LNCaP clone FGC (cell line): ENCODE measurements at regions not wholly inside any gene's neighbourhood (a gene's known extent, or its start where the extent isn't known, plus 50 kb on each side); places are given as distances from the start of the nearest gene placed in this dataset.
"Not testable (repeated sequence)": the region's sequence is repeated elsewhere in the genome, so short reads cannot be mapped to it uniquely, and the experiment has no call there.

Experiments
- DNase-seq: peaks from one replicate; pipeline ENCODE4 v3.0.0-alpha.2; 2011; ENCODE audit warnings: low read depth
- H3K4me3 ChIP-seq: 2 replicates; pipeline ENCODE4 v1.5.1; 2011; ENCODE audit warnings: mild to moderate bottlenecking, low read depth, low read length, control low read depth
- TF ChIP-seq, protein P1 (sequence below): IDR thresholded peaks from 2 replicates; pipeline ENCODE4 v1.5.1; 2012; ENCODE audit warnings: mild to moderate bottlenecking; ENCODE audit not compliant: control insufficient read depth, insufficient read depth; ENCODE audit errors: extremely low read depth

DNA sequence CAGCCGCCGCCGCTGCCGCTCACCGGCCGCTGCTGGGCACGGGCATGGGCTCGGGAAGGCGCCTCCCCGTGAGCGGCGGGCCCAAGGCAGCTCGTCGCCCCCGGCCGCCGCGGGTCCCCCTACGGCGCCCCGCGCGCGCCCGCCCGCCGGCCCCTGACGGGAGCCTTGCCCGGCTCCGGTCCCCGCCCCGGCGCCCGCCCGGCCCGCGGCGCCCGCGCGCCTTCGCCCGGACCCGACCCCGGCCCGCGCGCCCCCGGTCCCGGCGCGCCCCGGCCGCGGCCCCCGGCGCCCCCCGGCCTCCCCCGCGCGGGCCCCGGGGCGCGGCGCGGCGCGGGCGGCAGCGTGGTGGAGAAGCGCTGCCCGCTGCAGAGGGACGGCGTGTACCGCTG, 177.7 kb downstream of the OR4M2 start:
- TF ChIP-seq, protein P1, sequence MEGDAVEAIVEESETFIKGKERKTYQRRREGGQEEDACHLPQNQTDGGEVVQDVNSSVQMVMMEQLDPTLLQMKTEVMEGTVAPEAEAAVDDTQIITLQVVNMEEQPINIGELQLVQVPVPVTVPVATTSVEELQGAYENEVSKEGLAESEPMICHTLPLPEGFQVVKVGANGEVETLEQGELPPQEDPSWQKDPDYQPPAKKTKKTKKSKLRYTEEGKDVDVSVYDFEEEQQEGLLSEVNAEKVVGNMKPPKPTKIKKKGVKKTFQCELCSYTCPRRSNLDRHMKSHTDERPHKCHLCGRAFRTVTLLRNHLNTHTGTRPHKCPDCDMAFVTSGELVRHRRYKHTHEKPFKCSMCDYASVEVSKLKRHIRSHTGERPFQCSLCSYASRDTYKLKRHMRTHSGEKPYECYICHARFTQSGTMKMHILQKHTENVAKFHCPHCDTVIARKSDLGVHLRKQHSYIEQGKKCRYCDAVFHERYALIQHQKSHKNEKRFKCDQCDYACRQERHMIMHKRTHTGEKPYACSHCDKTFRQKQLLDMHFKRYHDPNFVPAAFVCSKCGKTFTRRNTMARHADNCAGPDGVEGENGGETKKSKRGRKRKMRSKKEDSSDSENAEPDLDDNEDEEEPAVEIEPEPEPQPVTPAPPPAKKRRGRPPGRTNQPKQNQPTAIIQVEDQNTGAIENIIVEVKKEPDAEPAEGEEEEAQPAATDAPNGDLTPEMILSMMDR, result no peak
- H3K4me3 ChIP-seq, result no peak overlapping the region
- DNase-seq, result no peak

DNA sequence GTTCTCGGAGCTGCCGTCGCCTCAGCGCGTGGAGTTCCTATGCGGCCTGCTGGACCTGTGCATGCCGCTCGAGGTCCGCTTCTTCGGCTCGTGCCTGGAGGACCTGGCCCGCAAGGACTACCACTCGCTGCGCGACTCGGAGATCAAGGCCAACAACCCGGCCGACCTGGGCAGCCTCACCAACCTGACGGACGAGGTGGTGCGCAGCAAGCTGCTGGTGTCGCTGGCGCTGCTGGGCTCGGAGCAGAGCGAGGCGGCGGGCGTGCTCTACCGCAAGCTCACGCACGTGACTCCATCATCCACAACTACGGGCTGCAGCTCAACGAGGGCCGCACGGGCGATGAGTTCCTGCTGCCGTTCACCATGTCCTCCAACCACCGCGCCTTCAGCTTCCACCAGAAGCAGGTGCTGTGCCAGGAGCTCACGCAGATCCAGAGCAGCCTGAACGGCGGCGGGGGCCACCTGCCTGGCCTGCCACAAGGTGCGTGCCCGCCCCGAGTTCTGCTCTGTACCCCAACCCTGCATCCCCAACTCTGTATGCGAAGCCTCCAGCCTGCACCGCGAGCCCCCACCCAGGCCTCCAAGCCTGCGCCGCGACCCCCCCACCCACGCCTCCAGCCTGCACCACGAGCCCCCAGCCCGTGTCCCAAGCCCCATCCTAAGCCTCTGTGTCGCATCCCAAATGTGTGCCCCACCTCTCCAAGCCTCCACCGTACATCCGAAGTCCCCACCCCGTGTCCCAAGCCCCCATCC, 178.2 kb downstream of the OR4M2 start:
- DNase-seq, result no peak
- TF ChIP-seq, protein P1, result no peak
- no peak overlapping the region for H3K4me3 ChIP-seq

DNA sequence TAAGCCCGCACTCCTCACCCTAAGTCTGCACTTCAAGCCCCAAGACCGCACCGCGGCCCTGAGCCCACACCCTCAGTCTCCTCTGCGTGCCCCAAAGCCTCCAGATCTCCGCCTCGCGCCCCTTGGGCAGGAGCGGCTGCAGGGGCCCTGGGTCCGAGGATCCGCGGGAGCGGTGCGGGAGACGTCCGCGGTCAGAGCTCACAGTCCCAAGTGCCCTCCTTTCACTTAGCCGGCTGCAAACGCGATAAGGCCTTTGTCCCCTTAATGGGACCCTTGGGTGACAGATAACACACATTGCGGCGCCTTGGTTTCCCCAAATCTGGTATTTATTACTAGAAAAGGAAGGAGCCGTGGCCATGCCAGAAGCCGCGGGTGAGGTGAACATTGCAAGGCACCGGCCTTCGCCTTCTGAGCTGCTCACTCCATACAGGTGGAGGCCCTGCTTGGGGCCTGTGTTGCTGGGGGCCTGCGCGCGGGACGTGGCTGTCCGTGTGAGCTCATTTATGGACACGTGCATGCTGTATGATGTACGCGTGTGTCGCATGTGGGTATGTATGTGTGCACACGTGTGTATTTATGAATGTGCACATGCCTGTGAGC, 178.9 kb downstream of the OR4M2 start:
- not testable (repeated sequence) for DNase-seq, H3K4me3 ChIP-seq

DNA sequence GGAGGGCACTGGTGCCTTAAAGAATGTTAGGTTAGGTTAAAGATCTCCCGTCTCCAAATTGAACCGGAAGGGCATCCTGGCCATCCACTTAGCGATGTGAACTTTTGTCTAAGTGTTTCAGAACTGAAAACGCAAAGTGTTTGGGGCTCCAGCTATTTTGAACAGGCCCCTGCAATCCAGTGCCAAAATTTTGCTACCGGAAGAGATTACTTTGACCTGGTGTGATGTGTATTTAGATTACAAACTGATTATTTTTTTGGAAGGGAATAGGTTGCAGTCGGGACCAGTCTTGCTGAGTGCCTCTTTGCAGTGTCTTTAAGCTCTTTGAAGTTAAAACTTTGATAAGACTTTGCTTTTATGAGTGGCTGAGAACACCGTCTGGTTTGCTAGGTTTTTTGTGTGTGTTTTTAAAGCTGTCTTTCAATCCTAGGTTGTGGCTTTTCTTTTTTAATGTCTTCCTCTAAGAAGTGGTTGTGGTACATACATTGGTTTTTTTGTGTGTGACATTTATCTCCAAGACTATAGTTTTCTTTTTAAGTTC, 179.6 kb downstream of the OR4M2 start:
- TF ChIP-seq, protein P1, result no peak
- DNase-seq, result no peak
- no peak overlapping the region for H3K4me3 ChIP-seq

DNA sequence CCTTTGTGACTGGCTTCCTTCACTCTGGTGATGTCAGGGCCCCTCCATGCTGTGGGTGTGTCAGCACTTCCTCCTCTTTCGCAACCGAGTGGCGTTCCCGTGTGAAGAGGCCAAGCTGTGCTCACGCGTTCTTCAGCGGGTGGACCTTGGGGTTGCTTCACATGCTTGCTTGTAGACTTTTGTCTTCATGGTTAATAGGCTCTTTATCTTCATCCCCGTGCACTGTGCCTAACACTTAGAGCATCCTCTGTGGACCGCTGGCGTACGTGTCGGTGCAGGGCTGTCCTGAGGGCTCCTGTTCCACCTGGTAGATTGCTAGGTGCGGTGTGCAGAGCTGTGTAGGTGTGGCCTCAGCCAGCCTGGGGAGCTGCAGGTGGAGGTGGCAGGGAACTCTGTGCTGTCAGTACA, 182.3 kb downstream of the OR4M2 start:
- no peak for DNase-seq
- no peak overlapping the region for H3K4me3 ChIP-seq
- TF ChIP-seq, protein P1, result no peak

DNA sequence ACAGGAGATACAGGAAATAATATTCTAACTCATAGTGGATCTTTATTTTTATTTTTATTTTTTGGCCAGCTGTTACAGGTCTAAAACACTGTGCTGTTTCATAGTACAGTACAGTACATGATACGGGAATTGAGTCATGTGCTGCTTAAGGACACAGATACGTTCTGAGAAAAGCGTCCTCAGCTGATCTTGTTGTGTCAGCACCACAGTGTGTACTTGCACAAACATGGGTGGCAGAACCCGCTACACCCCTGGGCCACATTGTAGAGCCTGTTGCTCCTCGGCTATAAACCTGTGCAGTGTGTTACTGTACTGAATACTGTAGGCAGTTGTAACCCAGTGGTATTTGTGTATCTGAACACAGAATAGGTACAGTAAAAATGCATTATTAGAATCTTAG, 183.4 kb downstream of the OR4M2 start:
- no peak for DNase-seq
- TF ChIP-seq, protein P1, result no peak
- no peak overlapping the region for H3K4me3 ChIP-seq

DNA sequence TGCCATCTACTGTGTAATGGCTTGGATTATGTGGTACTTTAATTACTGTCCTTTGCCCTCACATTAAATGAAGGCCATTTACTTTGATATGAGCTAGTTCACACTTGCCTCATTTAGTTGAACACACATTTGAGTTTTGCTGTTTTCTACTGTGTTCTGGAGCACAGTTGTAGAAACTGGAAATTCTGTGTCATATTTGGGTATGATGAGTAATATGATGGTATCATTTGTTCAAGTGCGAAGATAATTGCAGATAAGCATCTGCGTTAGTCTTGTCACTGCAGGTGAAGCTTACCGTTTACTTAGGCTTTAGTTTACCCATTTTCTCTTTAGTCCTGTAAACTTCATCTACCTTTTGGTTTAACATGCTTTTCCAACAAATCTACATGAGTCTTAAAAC, 183.9 kb downstream of the OR4M2 start:
- DNase-seq, H3K4me3 ChIP-seq: not testable (repeated sequence)
